ENCODE measurements at regions not wholly inside any gene's neighbourhood (a gene's known extent, or its start where the extent isn't known, plus 50 kb on each side); places are given as distances from the start of the nearest gene placed in this dataset.
"Not testable (repeated sequence)": the region's sequence is repeated elsewhere in the genome, so short reads cannot be mapped to it uniquely, and the experiment has no call there.

GRCh38 chr7:118429141-118429540 is 204.6 kb downstream of the ANKRD7 start:
- Histone ChIP-seq H3K9me3 (ENCODE audit: severe bottlenecking) (no peaks in the 10 kb centered on the region), H3K4me3 (ENCODE audit: severe bottlenecking) (no peak overlapping the region), H3K27ac (ENCODE audit: poor library complexity, severe bottlenecking) (no peak overlapping the region), H3K36me3 (ENCODE audit: low read depth) (no peaks in the 10 kb centered on the region), H3K4me1 (ENCODE audit: insufficient read depth, poor library complexity, severe bottlenecking) (no peaks in the 10 kb centered on the region), H3K27me3 (ENCODE audit: insufficient read depth, poor library complexity, severe bottlenecking) (no peaks in the 10 kb centered on the region)
- ATAC-seq (ENCODE audit: low read depth) (no peak), DNase-seq (ENCODE audit: low spot score) (no peak)
- TF ChIP-seq CTCF (IDR thresholded peaks at IDR 0.05; ENCODE audit: poor library complexity, severe bottlenecking), result no peak

- ATAC-seq (ENCODE audit: low read depth) (no peak), DNase-seq (ENCODE audit: low spot score) (no peak)
- Histone ChIP-seq H3K4me3 (ENCODE audit: severe bottlenecking) (no peak overlapping the region), H3K4me1 (ENCODE audit: insufficient read depth, poor library complexity, severe bottlenecking) (no peaks in the 10 kb centered on the region), H3K27me3 (ENCODE audit: insufficient read depth, poor library complexity, severe bottlenecking) (no peaks in the 10 kb centered on the region), H3K36me3 (ENCODE audit: low read depth) (no peaks in the 10 kb centered on the region), H3K27ac (ENCODE audit: poor library complexity, severe bottlenecking) (no peak overlapping the region), H3K9me3 (ENCODE audit: severe bottlenecking) (no peaks in the 10 kb centered on the region)
- no peak for TF ChIP-seq CTCF (IDR thresholded peaks at IDR 0.05; ENCODE audit: poor library complexity, severe bottlenecking)
These were observed 212.2 kb downstream of the ANKRD7 start for GRCh38 chr7:118436663-118437062.

- not testable (repeated sequence) for H3K9me3 ChIP-seq (ENCODE audit: severe bottlenecking); DNase-seq (ENCODE audit: low spot score); H3K27ac ChIP-seq (ENCODE audit: poor library complexity, severe bottlenecking); H3K36me3 ChIP-seq (ENCODE audit: low read depth); H3K27me3 ChIP-seq (ENCODE audit: insufficient read depth, poor library complexity, severe bottlenecking); H3K4me3 ChIP-seq (ENCODE audit: severe bottlenecking); ATAC-seq (ENCODE audit: low read depth); H3K4me1 ChIP-seq (ENCODE audit: insufficient read depth, poor library complexity, severe bottlenecking)
These were observed 224.5 kb downstream of the ANKRD7 start for GRCh38 chr7:118449030-118449429.

GRCh38 chr7:118449797-118450567 is 225.5 kb downstream of the ANKRD7 start:
- H3K4me1 ChIP-seq (ENCODE audit: insufficient read depth, poor library complexity, severe bottlenecking), result no peaks in the 10 kb centered on the region
- no peak for TF ChIP-seq CTCF (IDR thresholded peaks at IDR 0.05; ENCODE audit: poor library complexity, severe bottlenecking)

GRCh38 chr7:118452128-118452527 is 227.6 kb downstream of the ANKRD7 start:
- no peak for TF ChIP-seq CTCF (IDR thresholded peaks at IDR 0.05; ENCODE audit: poor library complexity, severe bottlenecking)
- no peak for ATAC-seq (ENCODE audit: low read depth)

More at GRCh38 chr7:118449797-118450567, 225.5 kb downstream of the ANKRD7 start:
- no peaks in the 10 kb centered on the region for H3K27me3 ChIP-seq (ENCODE audit: insufficient read depth, poor library complexity, severe bottlenecking)
- DNase-seq (ENCODE audit: low spot score), result no peak
- H3K9me3 ChIP-seq (ENCODE audit: severe bottlenecking), result no peaks in the 10 kb centered on the region
- H3K27ac ChIP-seq (ENCODE audit: poor library complexity, severe bottlenecking), result no peak overlapping the region
- no peak for ATAC-seq (ENCODE audit: low read depth)
- no peaks in the 10 kb centered on the region for H3K36me3 ChIP-seq (ENCODE audit: low read depth)
- H3K4me3 ChIP-seq (ENCODE audit: severe bottlenecking), result no peak overlapping the region

More at GRCh38 chr7:118452128-118452527, 227.6 kb downstream of the ANKRD7 start:
- Histone ChIP-seq H3K36me3 (ENCODE audit: low read depth) (no peaks in the 10 kb centered on the region), H3K27me3 (ENCODE audit: insufficient read depth, poor library complexity, severe bottlenecking) (no peaks in the 10 kb centered on the region), H3K27ac (ENCODE audit: poor library complexity, severe bottlenecking) (no peak overlapping the region), H3K4me1 (ENCODE audit: insufficient read depth, poor library complexity, severe bottlenecking) (no peaks in the 10 kb centered on the region), H3K4me3 (ENCODE audit: severe bottlenecking) (no peak overlapping the region), H3K9me3 (ENCODE audit: severe bottlenecking) (no peaks in the 10 kb centered on the region)
- DNase-seq (ENCODE audit: low spot score), result no peak

Data from RWPE2 (cell line).